Endothelial cell of umbilical vein (primary cell): ENCODE measurements at regions not wholly inside any gene's neighbourhood (a gene's known extent, or its start where the extent isn't known, plus 50 kb on each side); places are given as distances from the start of the nearest gene placed in this dataset.

Experiments used
- EZH2 ChIP-seq: IDR thresholded peaks from 2 replicates; pipeline ENCODE4 v1.6.1; 2012; ENCODE audit warnings: borderline replicate concordance, low read depth, mild to moderate bottlenecking, moderate library complexity, low read length, inconsistent platforms; ENCODE audit not compliant: severe bottlenecking
- POLR2A ChIP-seq: IDR thresholded peaks from 2 replicates; pipeline ENCODE4 v1.6.1; 2012; ENCODE audit warnings: low read depth, mild to moderate bottlenecking, control low read depth, low read length
- POLR2AphosphoS5 ChIP-seq: IDR thresholded peaks from 2 replicates; pipeline ENCODE4 v1.6.1; 2012; ENCODE audit warnings: low read depth, mild to moderate bottlenecking, control low read depth, low read length, moderate library complexity; ENCODE audit not compliant: insufficient read depth
- TF ChIP-seq, protein P1 (sequence below), 2 donors: IDR thresholded peaks; 1 replicate in 1 of 2; 2 replicates in 1 of 2; pipeline ENCODE4 v1.5.1; 2011; ENCODE audit warnings: low read length in 2 of 2, mild to moderate bottlenecking in 2 of 2, moderate library complexity in 2 of 2, control low read depth in 1 of 2, inconsistent platforms in 1 of 2, low read depth in 1 of 2; ENCODE audit not compliant: insufficient read depth in 1 of 2; ENCODE audit errors: extremely low read depth in 1 of 2
- TF ChIP-seq, protein P2 (sequence below): IDR thresholded peaks from 2 replicates; pipeline ENCODE4 v1.6.1; 2011; ENCODE audit not compliant: insufficient read depth, insufficient read length

DNA sequence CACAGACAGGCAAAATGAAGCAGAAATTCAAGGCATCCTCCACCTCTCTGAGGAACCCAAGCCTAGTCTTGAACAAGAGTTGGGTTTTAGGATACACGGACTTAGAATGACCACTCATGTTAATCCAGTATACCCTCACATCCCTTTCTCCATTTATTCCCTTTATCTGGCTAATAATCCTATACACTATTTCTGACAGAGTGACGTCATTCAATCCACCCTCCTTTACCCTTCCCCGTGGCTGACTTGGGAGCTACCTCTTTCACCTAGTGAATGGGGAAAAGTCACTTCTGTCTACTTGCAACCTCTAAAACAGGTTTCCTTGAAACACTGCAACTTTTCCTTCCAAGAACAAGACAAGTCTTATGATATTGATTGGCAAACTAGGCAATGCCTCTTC is 52.8 kb upstream of the PARVA start:
- TF ChIP-seq, protein P1, sequence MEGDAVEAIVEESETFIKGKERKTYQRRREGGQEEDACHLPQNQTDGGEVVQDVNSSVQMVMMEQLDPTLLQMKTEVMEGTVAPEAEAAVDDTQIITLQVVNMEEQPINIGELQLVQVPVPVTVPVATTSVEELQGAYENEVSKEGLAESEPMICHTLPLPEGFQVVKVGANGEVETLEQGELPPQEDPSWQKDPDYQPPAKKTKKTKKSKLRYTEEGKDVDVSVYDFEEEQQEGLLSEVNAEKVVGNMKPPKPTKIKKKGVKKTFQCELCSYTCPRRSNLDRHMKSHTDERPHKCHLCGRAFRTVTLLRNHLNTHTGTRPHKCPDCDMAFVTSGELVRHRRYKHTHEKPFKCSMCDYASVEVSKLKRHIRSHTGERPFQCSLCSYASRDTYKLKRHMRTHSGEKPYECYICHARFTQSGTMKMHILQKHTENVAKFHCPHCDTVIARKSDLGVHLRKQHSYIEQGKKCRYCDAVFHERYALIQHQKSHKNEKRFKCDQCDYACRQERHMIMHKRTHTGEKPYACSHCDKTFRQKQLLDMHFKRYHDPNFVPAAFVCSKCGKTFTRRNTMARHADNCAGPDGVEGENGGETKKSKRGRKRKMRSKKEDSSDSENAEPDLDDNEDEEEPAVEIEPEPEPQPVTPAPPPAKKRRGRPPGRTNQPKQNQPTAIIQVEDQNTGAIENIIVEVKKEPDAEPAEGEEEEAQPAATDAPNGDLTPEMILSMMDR (IDR thresholded peaks at IDR 0.05; ENCODE audit: extremely low read depth in 1 of 2, insufficient read depth in 1 of 2, low read depth in 1 of 2, low read length in 2 of 2), result no peak
- TF ChIP-seq, protein P2, sequence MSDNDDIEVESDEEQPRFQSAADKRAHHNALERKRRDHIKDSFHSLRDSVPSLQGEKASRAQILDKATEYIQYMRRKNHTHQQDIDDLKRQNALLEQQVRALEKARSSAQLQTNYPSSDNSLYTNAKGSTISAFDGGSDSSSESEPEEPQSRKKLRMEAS, result no peak
- TF ChIP-seq POLR2A (no peak), EZH2 (no peak), POLR2AphosphoS5 (no peak)
